ENCODE measurements at regions not wholly inside any gene's neighbourhood (a gene's known extent, or its start where the extent isn't known, plus 50 kb on each side); places are given as distances from the start of the nearest gene placed in this dataset.
"Not testable (repeated sequence)": the region's sequence is repeated elsewhere in the genome, so short reads cannot be mapped to it uniquely, and the experiment has no call there.

- DNase-seq (ENCODE audit: low spot score) = not testable (repeated sequence)
Measured at GRCh38 chr4:3589946-3590924, 58.0 kb upstream of the LRPAP1 start.

DNA sequence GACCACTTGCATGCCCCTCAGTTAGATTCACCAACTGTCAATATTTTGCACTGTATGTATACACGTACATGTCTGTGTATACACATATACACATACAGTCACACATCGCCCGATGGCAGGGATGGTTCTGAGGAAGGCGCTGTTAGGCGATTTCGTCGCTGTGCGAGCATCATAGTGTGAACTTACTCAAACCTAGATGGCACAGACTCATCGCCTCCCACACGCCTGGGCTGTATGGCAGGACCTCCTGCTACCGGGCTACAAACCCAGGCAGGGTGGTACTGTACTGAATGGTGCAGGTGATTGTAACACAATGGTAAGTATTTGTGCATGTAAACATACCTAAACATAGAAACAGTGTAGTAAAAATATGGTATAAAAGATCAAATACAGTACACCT, 57.2 kb upstream of the LRPAP1 start:
- not testable (repeated sequence) for DNase-seq (ENCODE audit: low spot score)

GRCh38 chr4:3588517-3589194, 56.4 kb upstream of the LRPAP1 start:
- not testable (repeated sequence) for DNase-seq (ENCODE audit: low spot score)

GRCh38 chr4:3586596-3586995, 54.4 kb upstream of the LRPAP1 start:
- not testable (repeated sequence) for DNase-seq (ENCODE audit: low spot score)

DNA sequence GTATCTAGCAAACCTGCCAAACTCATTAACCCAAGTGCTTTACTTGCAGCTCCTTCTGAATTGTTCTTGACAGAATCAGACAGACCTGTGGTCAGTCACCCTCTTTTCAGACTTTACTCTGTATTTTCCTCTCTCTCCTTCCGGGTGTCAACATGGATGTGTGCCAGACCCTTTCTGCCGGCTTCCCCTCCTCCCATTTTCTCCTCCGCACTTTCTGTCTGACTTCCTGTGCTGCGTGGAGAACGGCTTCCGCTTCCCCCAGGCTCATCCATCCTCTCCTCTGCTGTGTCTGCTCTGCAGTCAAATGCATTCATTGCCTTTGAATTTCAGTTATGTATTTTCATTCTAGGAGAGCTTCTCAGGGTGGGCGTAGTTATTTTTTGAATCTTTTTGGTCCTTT, 53.3 kb upstream of the LRPAP1 start:
- DNase-seq (ENCODE audit: low spot score) = not testable (repeated sequence)

DNA sequence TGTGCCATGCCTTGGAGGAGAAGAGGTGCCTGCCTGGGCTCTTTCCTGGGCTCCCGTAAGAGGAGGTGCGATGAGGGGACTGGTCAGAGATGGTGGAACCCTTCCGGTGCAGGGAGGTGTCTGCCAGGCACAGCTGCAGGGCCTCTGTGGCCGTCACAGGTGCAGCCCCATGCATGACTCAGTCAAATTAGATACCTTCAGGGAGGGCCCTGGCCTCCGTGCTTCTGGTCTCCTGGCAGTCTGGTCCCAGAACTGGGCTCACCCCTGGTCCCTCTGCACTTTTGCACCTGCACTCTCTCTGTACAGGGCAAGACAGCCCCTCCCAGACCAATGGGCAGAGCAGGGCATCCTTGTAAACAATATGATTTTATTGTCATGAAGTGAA, 49.9 kb upstream of the LRPAP1 start:
- DNase-seq (ENCODE audit: low spot score) = no peak
